ENCODE measurements at regions not wholly inside any gene's neighbourhood (a gene's known extent, or its start where the extent isn't known, plus 50 kb on each side); places are given as distances from the start of the nearest gene placed in this dataset.

DNA sequence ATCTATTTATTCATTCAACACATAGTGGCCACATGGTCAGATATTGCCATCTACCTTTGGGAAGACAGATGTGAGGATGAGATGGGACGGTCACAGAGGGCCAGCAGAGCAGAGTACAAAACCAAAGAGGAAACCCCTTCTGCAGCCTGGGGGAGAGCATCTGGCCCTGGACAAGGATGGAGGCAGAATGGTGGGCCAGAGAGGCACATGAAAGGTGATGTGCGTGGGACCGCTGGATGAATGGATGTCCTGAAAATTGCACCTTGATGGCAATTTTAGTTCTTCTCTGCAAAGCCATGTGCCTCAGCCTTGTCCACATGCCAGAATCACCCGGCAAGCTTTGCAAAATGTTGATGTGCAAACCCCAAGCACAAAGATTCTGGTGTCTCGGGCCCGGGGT is 77.4 kb upstream of the CD93 start:
- no peak for DNase-seq (ENCODE audit: low read depth in 1 of 2, low spot score in 1 of 2)
- Histone ChIP-seq H3K27me3 (no peaks in the 10 kb centered on the region), H3K9me3 (ENCODE audit: low read depth) (no peaks in the 10 kb centered on the region), H3K4me3 (no peak overlapping the region), H3K36me3 (no peaks in the 10 kb centered on the region), H3K27ac (no peak overlapping the region), H3K4me1 (ENCODE audit: low read depth) (no peaks in the 10 kb centered on the region)
- TF ChIP-seq, protein P1, sequence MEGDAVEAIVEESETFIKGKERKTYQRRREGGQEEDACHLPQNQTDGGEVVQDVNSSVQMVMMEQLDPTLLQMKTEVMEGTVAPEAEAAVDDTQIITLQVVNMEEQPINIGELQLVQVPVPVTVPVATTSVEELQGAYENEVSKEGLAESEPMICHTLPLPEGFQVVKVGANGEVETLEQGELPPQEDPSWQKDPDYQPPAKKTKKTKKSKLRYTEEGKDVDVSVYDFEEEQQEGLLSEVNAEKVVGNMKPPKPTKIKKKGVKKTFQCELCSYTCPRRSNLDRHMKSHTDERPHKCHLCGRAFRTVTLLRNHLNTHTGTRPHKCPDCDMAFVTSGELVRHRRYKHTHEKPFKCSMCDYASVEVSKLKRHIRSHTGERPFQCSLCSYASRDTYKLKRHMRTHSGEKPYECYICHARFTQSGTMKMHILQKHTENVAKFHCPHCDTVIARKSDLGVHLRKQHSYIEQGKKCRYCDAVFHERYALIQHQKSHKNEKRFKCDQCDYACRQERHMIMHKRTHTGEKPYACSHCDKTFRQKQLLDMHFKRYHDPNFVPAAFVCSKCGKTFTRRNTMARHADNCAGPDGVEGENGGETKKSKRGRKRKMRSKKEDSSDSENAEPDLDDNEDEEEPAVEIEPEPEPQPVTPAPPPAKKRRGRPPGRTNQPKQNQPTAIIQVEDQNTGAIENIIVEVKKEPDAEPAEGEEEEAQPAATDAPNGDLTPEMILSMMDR (IDR thresholded peaks at IDR 0.05; ENCODE audit: low read depth, low read length) = no peak

DNA sequence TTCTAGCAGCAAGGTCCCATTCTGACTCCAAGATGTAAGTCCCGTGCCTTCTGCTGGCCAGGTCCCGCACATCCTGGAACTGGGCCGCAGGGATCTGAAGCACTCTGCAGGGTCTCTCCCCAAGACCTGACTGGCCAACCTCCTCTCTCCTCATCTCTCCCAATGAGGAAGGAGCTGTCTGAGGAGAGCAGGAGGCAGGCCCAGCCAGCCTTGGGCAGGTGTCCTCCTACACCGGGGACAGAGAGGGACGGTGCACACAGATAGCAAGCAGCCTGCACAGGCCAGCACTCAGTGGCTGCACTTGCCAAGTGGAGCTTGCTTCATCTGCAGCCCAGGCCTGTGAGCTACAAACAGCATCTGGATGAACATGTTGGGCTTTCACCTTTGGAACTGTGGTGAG is 76.8 kb upstream of the CD93 start:
- no peak for DNase-seq (ENCODE audit: low read depth in 1 of 2, low spot score in 1 of 2)
- TF ChIP-seq, protein P1 (IDR thresholded peaks at IDR 0.05; ENCODE audit: low read depth, low read length) = no peak
- H3K9me3 ChIP-seq (ENCODE audit: low read depth) = no peaks in the 10 kb centered on the region
- no peaks in the 10 kb centered on the region for H3K27me3 ChIP-seq
- H3K27ac ChIP-seq = no peak overlapping the region
- H3K4me3 ChIP-seq = no peak overlapping the region
- no peaks in the 10 kb centered on the region for H3K36me3 ChIP-seq
- no peaks in the 10 kb centered on the region for H3K4me1 ChIP-seq (ENCODE audit: low read depth)

DNA sequence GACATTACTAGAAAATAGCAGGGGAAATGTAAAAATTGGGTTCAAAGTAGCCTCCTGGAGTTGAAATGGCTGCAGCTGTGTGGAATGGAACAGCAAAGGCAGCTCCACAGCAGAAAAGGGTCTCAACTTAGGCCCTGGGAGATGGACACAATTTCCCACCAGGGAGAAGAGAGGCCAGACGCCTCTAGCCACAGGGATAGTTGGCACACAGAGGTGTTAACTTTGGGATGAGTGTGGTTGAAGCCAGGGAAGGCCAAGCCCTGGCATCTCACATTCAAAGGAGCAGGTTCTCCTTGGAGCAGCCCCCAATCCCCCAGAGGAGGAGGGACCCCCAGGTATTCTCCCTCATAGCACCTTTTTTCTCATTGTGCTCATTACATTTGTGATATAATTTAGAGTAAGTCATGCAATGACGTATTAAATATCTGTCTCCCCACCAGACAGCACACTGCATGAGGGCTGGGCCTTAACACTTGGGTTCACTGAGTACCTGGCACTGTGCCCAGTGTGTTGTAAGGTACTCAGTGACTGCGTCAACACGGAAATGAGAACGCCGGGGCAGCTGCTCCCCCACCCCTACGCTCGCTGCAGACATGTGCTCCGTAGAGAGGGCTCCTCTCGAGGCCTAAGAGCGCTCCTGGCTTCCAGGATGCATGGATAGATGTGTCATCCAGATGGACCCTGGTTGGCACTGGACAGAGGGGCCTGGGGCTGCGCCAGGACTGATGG is 76.0 kb upstream of the CD93 start:
- no peak overlapping the region for H3K4me3 ChIP-seq
- no peaks in the 10 kb centered on the region for H3K9me3 ChIP-seq (ENCODE audit: low read depth)
- H3K4me1 ChIP-seq (ENCODE audit: low read depth) = no peaks in the 10 kb centered on the region
- no peak overlapping the region for H3K27ac ChIP-seq
- TF ChIP-seq, protein P1 (IDR thresholded peaks at IDR 0.05; ENCODE audit: low read depth, low read length) = no peak
- no peaks in the 10 kb centered on the region for H3K36me3 ChIP-seq
- DNase-seq (ENCODE audit: low read depth in 1 of 2, low spot score in 1 of 2) = peak; percentile 34 to 98
- H3K27me3 ChIP-seq = no peaks in the 10 kb centered on the region

DNA sequence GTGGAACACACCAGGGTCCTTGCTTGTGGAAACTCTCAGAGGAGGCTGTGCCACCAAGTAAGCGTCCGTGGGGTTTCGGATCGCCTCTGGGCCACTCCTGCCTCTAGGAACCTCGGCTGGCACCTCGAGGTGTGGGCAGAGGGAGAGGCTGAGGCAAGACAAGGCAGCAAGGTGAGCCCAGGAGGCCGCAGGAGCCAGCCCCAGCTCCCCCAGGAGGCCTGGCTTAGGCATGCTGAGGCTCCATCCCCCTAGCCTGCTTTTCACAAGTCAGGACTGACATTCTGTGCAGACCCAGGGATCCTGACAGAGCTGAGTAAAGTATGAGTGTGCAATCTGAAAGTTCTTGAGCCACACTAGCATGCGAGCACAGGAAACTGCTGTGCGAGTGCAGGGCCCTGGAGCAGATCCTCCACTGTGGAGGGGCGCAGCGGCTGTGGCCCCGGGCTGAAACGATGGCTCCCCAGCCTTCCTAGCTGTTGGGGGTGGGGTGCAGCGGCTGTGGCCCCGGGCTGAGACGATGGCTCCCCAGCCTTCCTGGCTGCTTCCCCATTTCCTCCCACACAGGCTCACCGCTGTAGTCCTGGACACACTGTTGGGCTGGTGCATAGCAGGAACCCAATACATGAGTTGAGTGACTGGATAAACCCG is 75.2 kb upstream of the CD93 start:
- H3K4me1 ChIP-seq (ENCODE audit: low read depth) = no peaks in the 10 kb centered on the region
- peak in 1 of 2 donors; percentile 40 for DNase-seq (ENCODE audit: low read depth in 1 of 2, low spot score in 1 of 2)
- H3K27me3 ChIP-seq = no peaks in the 10 kb centered on the region

DNA sequence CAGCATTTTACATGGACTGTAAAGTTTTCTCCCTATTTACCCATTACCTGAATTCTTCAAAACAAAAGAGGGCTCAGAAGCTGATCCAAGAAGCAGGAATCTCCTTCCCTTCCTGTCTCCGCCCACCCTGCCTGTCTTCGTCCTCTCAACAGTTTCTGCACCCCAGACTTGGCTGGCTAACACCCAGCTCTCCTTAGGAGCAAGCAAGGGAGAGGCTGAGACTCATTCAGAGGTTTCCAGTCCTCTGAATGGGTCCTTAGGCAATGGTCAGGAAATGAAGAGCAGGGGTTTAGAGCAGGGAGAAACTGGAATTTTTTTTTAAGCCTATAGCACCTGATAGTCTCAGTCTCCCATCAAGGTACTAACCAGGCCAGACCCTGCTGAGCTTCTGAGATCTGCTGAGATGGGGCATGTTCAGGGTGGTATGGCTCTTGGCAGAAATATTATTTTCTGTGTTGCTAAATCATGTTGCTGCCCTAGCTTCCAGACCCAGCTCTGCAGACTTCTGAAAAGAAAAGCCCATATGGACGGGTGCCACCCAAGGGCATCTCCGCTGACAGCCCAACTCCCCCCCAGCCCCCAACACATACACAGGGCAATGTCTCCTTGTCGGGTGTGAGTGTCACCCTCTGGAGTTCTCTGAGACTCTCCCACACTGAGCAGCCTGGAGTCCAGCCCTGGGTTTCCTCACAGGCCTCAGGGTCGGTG is 74.6 kb upstream of the CD93 start:
- H3K27ac ChIP-seq = no peak overlapping the region
- H3K27me3 ChIP-seq = no peaks in the 10 kb centered on the region
- TF ChIP-seq, protein P1 (IDR thresholded peaks at IDR 0.05; ENCODE audit: low read depth, low read length) = no peak
- H3K9me3 ChIP-seq (ENCODE audit: low read depth) = no peaks in the 10 kb centered on the region
- no peak overlapping the region for H3K4me3 ChIP-seq
- H3K36me3 ChIP-seq = no peaks in the 10 kb centered on the region
- peaks cover 5% of the 10 kb centered on the region for H3K4me1 ChIP-seq (ENCODE audit: low read depth)
- peak in 1 of 2 donors; percentile 62 for DNase-seq (ENCODE audit: low read depth in 1 of 2, low spot score in 1 of 2)

More for the DNA sequence above, 75.2 kb upstream of the CD93 start:
- TF ChIP-seq, protein P1 (IDR thresholded peaks at IDR 0.05; ENCODE audit: low read depth, low read length) = no peak
- Histone ChIP-seq H3K27ac (no peak overlapping the region), H3K4me3 (no peak overlapping the region), H3K9me3 (ENCODE audit: low read depth) (no peaks in the 10 kb centered on the region), H3K36me3 (no peaks in the 10 kb centered on the region)
